Neural progenitor cell (in vitro differentiated cells): ENCODE measurements at regions not wholly inside any gene's neighbourhood (a gene's known extent, or its start where the extent isn't known, plus 50 kb on each side); places are given as distances from the start of the nearest gene placed in this dataset.

Source experiments
- CTCF ChIP-seq: fragments of 200-600 bp; sonication (generic); IDR thresholded peaks from 2 replicates; pipeline ENCODE4 v1.5.1; 2017; ENCODE audit warnings: antibody characterized with exemption, mild to moderate bottlenecking
- EZH2 ChIP-seq: fragments of 200-600 bp; sonication (generic); IDR thresholded peaks from 2 replicates; pipeline ENCODE4 v1.6.1; 2017; ENCODE audit warnings: antibody characterized with exemption, mild to moderate bottlenecking, moderate library complexity
- EZH2phosphoT487 ChIP-seq: fragments of 200-600 bp; sonication (generic); IDR thresholded peaks from 2 replicates; pipeline ENCODE4 v1.6.1; 2017; ENCODE audit warnings: antibody characterized with exemption

GRCh38 chr7:92992483-92992882 is 125.3 kb downstream of the SAMD9 start:
- TF ChIP-seq CTCF (no peak), EZH2 (no peak), EZH2phosphoT487 (no peak)
